SU-DHL-6 (cell line): ENCODE measurements at regions not wholly inside any gene's neighbourhood (a gene's known extent, or its start where the extent isn't known, plus 50 kb on each side); places are given as distances from the start of the nearest gene placed in this dataset.

Experiments used
- H2AFZ ChIP-seq: fragments of 200-600 bp; sonication (generic); 2 replicates; pipeline ENCODE4 v1.6.1; 2014; ENCODE audit warnings: low read depth, mild to moderate bottlenecking, moderate library complexity, mixed read lengths, antibody characterized with exemption, low read length; ENCODE audit not compliant: severe bottlenecking
- H3F3A ChIP-seq: fragments of 200-600 bp; shearing (Covaris generic); 2 replicates; pipeline ENCODE4 v1.6.0; 2016; ENCODE audit warnings: antibody characterized with exemption, mild to moderate bottlenecking; ENCODE audit not compliant: insufficient read depth
- H3K27ac ChIP-seq: fragments of 200-600 bp; sonication (generic); 2 replicates; pipeline ENCODE4 v1.5.1; 2016; ENCODE audit warnings: low read depth, mild to moderate bottlenecking, low read length, moderate library complexity, mixed read lengths
- H3K27me3 ChIP-seq: fragments of 200-600 bp; sonication (generic), shearing (Covaris generic); 2 replicates; pipeline ENCODE4 v1.6.0; 2014; ENCODE audit warnings: mild to moderate bottlenecking, low read length
- H3K36me3 ChIP-seq: fragments of 200-600 bp; sonication (generic); 2 replicates; pipeline ENCODE4 v1.6.1; 2014; ENCODE audit warnings: mild to moderate bottlenecking, low read length, mixed read lengths
- H3K4me2 ChIP-seq: fragments of 300-600, 200-600 bp; shearing (Covaris generic), sonication (generic); 2 replicates; pipeline ENCODE4 v1.6.0; 2014; ENCODE audit warnings: low read length, low read depth, mild to moderate bottlenecking; ENCODE audit not compliant: poor library complexity, severe bottlenecking
- H3K4me3 ChIP-seq: fragments of 200-600 bp; sonication (generic); 2 replicates; pipeline ENCODE4 v1.5.1; 2014; ENCODE audit warnings: antibody characterized with exemption, low read length, mild to moderate bottlenecking, mixed read lengths; ENCODE audit not compliant: insufficient read depth, poor library complexity, severe bottlenecking
- H3K79me2 ChIP-seq: fragments of 200-600 bp; sonication (generic); 2 replicates; pipeline ENCODE4 v1.6.1; 2014; ENCODE audit warnings: mild to moderate bottlenecking, low read length, moderate library complexity; ENCODE audit not compliant: insufficient read depth
- H3K9ac ChIP-seq: fragments of 200-600 bp; sonication (generic); 2 replicates; pipeline ENCODE4 v1.7.0; 2014; ENCODE audit warnings: mild to moderate bottlenecking, low read length
- H3K9me2 ChIP-seq: fragments of 200-600 bp; sonication (generic); replicated peaks from 2 replicates; pipeline ENCODE4 v1.6.1; 2014; ENCODE audit warnings: low read length; ENCODE audit not compliant: insufficient read depth
- H3K9me3 ChIP-seq: fragments of 200-600 bp; sonication (generic); 2 replicates; pipeline ENCODE4 v1.6.1; 2014; ENCODE audit warnings: low read length, mixed read lengths; ENCODE audit not compliant: insufficient read depth
- H4K20me1 ChIP-seq: fragments of 200-600 bp; sonication (generic); 2 replicates; pipeline ENCODE4 v1.6.1; 2014; ENCODE audit warnings: low read depth, mild to moderate bottlenecking, antibody characterized with exemption, low read length, moderate library complexity, mixed read lengths
- CTCF ChIP-seq: fragments of 200-600 bp; sonication (generic); IDR thresholded peaks from one replicate; pipeline ENCODE4 v1.5.1; 2017; ENCODE audit warnings: antibody characterized with exemption, mild to moderate bottlenecking, low read length, moderate library complexity; ENCODE audit not compliant: insufficient read depth, poor library complexity, severe bottlenecking
- EZH2phosphoT487 ChIP-seq: fragments of 200-600 bp; sonication (generic), shearing (Covaris generic); conservative IDR thresholded peaks from 2 replicates; pipeline ENCODE4 v1.6.1; 2018; ENCODE audit warnings: mild to moderate bottlenecking, antibody characterized with exemption, low read length, moderate library complexity, mixed read lengths

- no peaks in the 10 kb centered on the region for H3K9me2 ChIP-seq
- no peak for TF ChIP-seq CTCF
- no peaks in the 10 kb centered on the region for H3K79me2 ChIP-seq
- H4K20me1 ChIP-seq = no peaks in the 10 kb centered on the region
- H3K27ac ChIP-seq = no peak overlapping the region
- H3K36me3 ChIP-seq = no peaks in the 10 kb centered on the region
- no peaks in the 10 kb centered on the region for H3K9me3 ChIP-seq
- H3K4me3 ChIP-seq = no peak overlapping the region
- no peak overlapping the region for H3K9ac ChIP-seq
- H2AFZ ChIP-seq = no peak overlapping the region
- H3F3A ChIP-seq = no peaks in the 10 kb centered on the region
- no peaks in the 10 kb centered on the region for H3K27me3 ChIP-seq
- no peak overlapping the region for H3K4me2 ChIP-seq
These were observed 501.9 kb downstream of the GABRG1 start for GRCh38 chr4:45621971-45622370.

GRCh38 chr4:45620808-45621207, 503.0 kb downstream of the GABRG1 start:
- no peak for TF ChIP-seq CTCF
- no peak for TF ChIP-seq EZH2phosphoT487
- Histone ChIP-seq H3K9me3 (no peaks in the 10 kb centered on the region), H3K4me3 (no peak overlapping the region), H3K79me2 (no peaks in the 10 kb centered on the region), H3F3A (no peaks in the 10 kb centered on the region), H3K36me3 (no peaks in the 10 kb centered on the region), H3K9ac (no peak overlapping the region), H3K27ac (no peak overlapping the region), H4K20me1 (no peaks in the 10 kb centered on the region), H2AFZ (no peak overlapping the region), H3K27me3 (no peaks in the 10 kb centered on the region), H3K9me2 (no peaks in the 10 kb centered on the region), H3K4me2 (no peak overlapping the region)

- no peaks in the 10 kb centered on the region for H3K27me3 ChIP-seq
- H2AFZ ChIP-seq = no peak overlapping the region
- H3K9me3 ChIP-seq = no peaks in the 10 kb centered on the region
- no peak overlapping the region for H3K9ac ChIP-seq
- no peaks in the 10 kb centered on the region for H4K20me1 ChIP-seq
- no peaks in the 10 kb centered on the region for H3K36me3 ChIP-seq
- TF ChIP-seq EZH2phosphoT487 (no peak), CTCF (no peak)
- no peak overlapping the region for H3K4me3 ChIP-seq
- H3K9me2 ChIP-seq = no peaks in the 10 kb centered on the region
- no peak overlapping the region for H3K4me2 ChIP-seq
- H3K79me2 ChIP-seq = no peaks in the 10 kb centered on the region
- no peak overlapping the region for H3K27ac ChIP-seq
- no peaks in the 10 kb centered on the region for H3F3A ChIP-seq
These were observed 527.3 kb downstream of the GABRG1 start for GRCh38 chr4:45596379-45597101.

- Histone ChIP-seq H3K4me3 (no peak overlapping the region), H3K4me2 (no peak overlapping the region), H3K79me2 (no peaks in the 10 kb centered on the region), H4K20me1 (no peaks in the 10 kb centered on the region), H3K36me3 (no peaks in the 10 kb centered on the region), H2AFZ (no peak overlapping the region), H3K27ac (no peak overlapping the region), H3K9ac (no peak overlapping the region), H3F3A (no peaks in the 10 kb centered on the region), H3K9me2 (no peaks in the 10 kb centered on the region), H3K27me3 (no peaks in the 10 kb centered on the region), H3K9me3 (no peaks in the 10 kb centered on the region)
- no peak for TF ChIP-seq CTCF
- no peak for TF ChIP-seq EZH2phosphoT487
These were observed 543.5 kb downstream of the GABRG1 start for GRCh38 chr4:45580334-45580733.
